Heart right ventricle (tissue), 16 donors: ENCODE measurements at regions not wholly inside any gene's neighbourhood (a gene's known extent, or its start where the extent isn't known, plus 50 kb on each side); places are given as distances from the start of the nearest gene placed in this dataset.
A peak's percentile ranks its signal among the peaks of the same experiment; 100 is the strongest.

Source experiments
- ATAC-seq, 8 donors: fragments of 200-7000 bp; cut with Tn5 transposase; one replicate each; pipeline ENCODE4 v1.9.1; 2020; ENCODE audit warnings: mild to moderate bottlenecking in 8 of 8, moderate library complexity in 8 of 8, moderate number of reproducible peaks in 1 of 8
- DNase-seq, 2 donors: peaks; one replicate each; pipeline ENCODE4 v3.0.0-alpha.2; 2020
- H3K27ac ChIP-seq, 10 donors: fragments of 200-600 bp; sonication (generic) in 2 of 10; one replicate each; pipeline versions ENCODE4 v1.5.0 to v1.8.0; 2020 to 2022; ENCODE audit warnings: mild to moderate bottlenecking in 3 of 10
- H3K27me3 ChIP-seq, 7 donors: fragments of 200-600 bp; one replicate each; pipeline ENCODE4 v1.8.0; 2021 to 2022; ENCODE audit warnings: mild to moderate bottlenecking in 2 of 7
- H3K36me3 ChIP-seq, 9 donors: fragments of 200-600 bp; sonication (generic) in 1 of 9; one replicate each; pipeline versions ENCODE4 v1.5.0 to v1.8.0; 2020 to 2022; ENCODE audit warnings: mild to moderate bottlenecking in 2 of 9
- H3K4me1 ChIP-seq, 9 donors: fragments of 200-600 bp; sonication (generic) in 1 of 9; one replicate each; pipeline versions ENCODE4 v1.5.0 to v1.8.0; 2020 to 2022; ENCODE audit warnings: mild to moderate bottlenecking in 4 of 9
- H3K4me3 ChIP-seq, 10 donors: fragments of 200-600 bp; sonication (generic) in 2 of 10; one replicate each; pipeline versions ENCODE4 v1.5.0 to v1.8.0; 2020 to 2022; ENCODE audit warnings: mild to moderate bottlenecking in 7 of 10, moderate library complexity in 2 of 10
- H3K9me3 ChIP-seq, 11 donors: fragments of 200-600 bp in 10 of 11; sonication (generic) in 2 of 11; one replicate each; pipeline versions ENCODE4 v1.5.0 to v1.8.0; 2013 to 2022; ENCODE audit warnings: mild to moderate bottlenecking in 2 of 11, control low read depth in 1 of 11, moderate library complexity in 1 of 11
- CTCF ChIP-seq, 9 donors: fragments of 200-600 bp; sonication (generic) in 2 of 9; IDR thresholded peaks; one replicate each; pipeline versions ENCODE4 v1.5.0 to v1.8.0; 2021 to 2022; ENCODE audit warnings: antibody characterized with exemption in 9 of 9, mild to moderate bottlenecking in 5 of 9, moderate library complexity in 1 of 9
- whole genome bisulfite sequencing, 2 donors: extraction: QIAGEN DNeasy Blood & Tissue Kit; methylation state at CpG; one replicate each; pipeline ENCODE4 v1.1.7; 2013; ENCODE audit warnings: inconsistent platforms in 1 of 2; 5-methylcytosine and 5-hydroxymethylcytosine counted together
- intact Hi-C, 10 donors: fragments of 100-400 bp; cut with DNase I; formaldehyde crosslinking; loops; one replicate each; pipeline versions ENCODE4 v1.11.1 to v1.14.2; 2022
- donor health status: Arrhythmogenic right ventricular cardiomyopathy.
- donor health status: ischemic (EF 13 %, LVEDD 7.1; RV severe dilation, severe dysfunction).
- donor health status: healthy with polysubstance abuse.
- donor health status: DM: no; HTN: yes; CAD: no.
- donor health status: DM: no; HTN: no; CAD: no.
- donor health status: ischemic (EF 25% LVEDD 6.9; RV normal size, moderate dysfunction).
- donor health status: ischemic (EF 25% LVEDD 5.7; RV mildly dilated, moderate dysfunction).
- donor health status: healthy.
- donor health status: DM: yes; HTN: yes; CAD: no.
- donor health status: Ischemic cardiomyopathy.
- donor health status: ischemic (EF 35%, LVEDD 5.7; RV mildly dilated, moderate dysfunction).
- donor health status: nonischemic (EF 11% LVEDD 7.7; RV severe dilation, severe dysfunction).
- donor health status: DM: yes; HTN: yes; CAD: no.
- donor health status: PGD.
- donor health status: ischemic (EF 29% LVEDD 5.4; RV normal size, mild dysfunction).
- donor health status: nonischemic (EF 23%, LVEDD 6.1; RV moderate dilation, normal function).

DNA sequence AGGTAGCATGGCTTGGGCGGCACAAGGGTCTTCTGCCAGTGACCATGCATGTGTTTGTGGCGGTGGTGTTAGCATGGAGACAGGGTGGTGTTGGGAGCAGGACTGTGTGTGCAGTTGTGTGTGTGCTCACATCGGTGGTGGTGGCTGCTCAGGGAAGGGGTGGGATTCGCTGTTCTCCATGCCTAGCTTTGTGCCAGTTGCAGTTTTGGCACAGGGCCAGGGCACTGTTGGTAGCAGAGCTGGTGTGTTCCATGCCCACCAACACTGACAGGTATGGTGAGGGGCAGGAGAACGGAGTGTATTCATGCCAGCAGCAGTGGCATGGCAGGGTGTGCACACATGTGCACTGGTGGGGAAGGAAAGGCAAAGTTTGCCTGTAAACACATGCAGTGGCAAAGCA, 77.3 kb upstream of the TEKT1 start:
- no peak overlapping the region for H3K27ac ChIP-seq
- H3K27me3 ChIP-seq, result peaks cover 0 to 4% (median 0%) of the 10 kb centered on the region in 7 donors
- intact Hi-C loops, result loop anchor here in 1 of 10 donors (10.0 kb wide), 1 partner anchor 226 kb away; no protein-coding TSS in a partner anchor
- no peaks in the 10 kb centered on the region for H3K36me3 ChIP-seq
- no peak overlapping the region for H3K4me3 ChIP-seq
- no peak for TF ChIP-seq CTCF (IDR thresholded peaks at IDR 0.05)
- no peak for ATAC-seq
- 90% methylated on average over 5 of the region's 5 CpGs for WGBS, 2 donors
- DNase-seq, result no peak
- H3K9me3 ChIP-seq, result peaks cover 0 to 4% (median 0%) of the 10 kb centered on the region in 11 donors
- peaks cover 0 to 16% (median 3%) of the 10 kb centered on the region in 9 donors for H3K4me1 ChIP-seq

DNA sequence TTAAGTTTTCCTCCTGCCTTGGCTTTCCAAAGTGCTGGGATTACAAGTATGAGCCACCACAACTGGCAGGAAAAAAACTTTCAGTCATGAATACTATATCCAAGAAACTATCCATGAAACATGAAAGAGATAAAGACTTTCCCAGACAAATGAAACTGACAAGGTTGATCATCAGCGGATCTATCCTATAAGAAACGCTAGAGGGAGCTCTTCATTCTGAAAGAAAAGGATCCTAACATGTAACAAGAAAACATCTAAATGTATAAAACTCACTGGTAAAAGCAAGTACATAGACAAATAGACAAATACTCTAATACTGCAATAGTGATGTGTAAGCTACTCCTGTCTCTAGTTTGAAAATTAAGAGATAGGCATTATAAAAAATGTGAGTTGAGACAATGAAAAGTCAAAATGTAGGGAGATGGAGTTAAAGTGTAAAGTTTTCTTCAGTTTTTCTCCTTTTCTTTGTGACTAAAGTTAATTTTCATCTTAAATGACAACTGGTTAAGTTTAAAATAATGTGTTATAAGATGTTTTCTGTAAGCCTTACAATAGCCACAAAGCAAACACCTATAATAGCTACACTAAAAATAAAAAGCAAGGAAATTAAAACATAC, 79.6 kb upstream of the TEKT1 start:
- no peak overlapping the region for H3K4me3 ChIP-seq
- peaks cover 0 to 4% (median 0%) of the 10 kb centered on the region in 11 donors for H3K9me3 ChIP-seq
- ATAC-seq (no peak), DNase-seq (no peak)
- H3K4me1 ChIP-seq, result peaks cover 0 to 22% (median 9%) of the 10 kb centered on the region in 9 donors
- H3K27me3 ChIP-seq, result peaks cover 0 to 12% (median 5%) of the 10 kb centered on the region in 7 donors
- intact Hi-C loops, result loop anchor here in 9 of 10 donors (5.0 to 10.0 kb wide), 6 partner anchors 91 to 264 kb away; partner anchors contain the start of genes BCL6B (in 6 of the 9) and ASGR1 (in 1 of the 9)
- no peaks in the 10 kb centered on the region for H3K36me3 ChIP-seq
- WGBS, 2 donors, result 7% methylated on average over 2 of the region's 2 CpGs
- H3K27ac ChIP-seq, result no peak overlapping the region
- TF ChIP-seq CTCF (IDR thresholded peaks at IDR 0.05), result peak; percentile 35 to 79 (median 66)

DNA sequence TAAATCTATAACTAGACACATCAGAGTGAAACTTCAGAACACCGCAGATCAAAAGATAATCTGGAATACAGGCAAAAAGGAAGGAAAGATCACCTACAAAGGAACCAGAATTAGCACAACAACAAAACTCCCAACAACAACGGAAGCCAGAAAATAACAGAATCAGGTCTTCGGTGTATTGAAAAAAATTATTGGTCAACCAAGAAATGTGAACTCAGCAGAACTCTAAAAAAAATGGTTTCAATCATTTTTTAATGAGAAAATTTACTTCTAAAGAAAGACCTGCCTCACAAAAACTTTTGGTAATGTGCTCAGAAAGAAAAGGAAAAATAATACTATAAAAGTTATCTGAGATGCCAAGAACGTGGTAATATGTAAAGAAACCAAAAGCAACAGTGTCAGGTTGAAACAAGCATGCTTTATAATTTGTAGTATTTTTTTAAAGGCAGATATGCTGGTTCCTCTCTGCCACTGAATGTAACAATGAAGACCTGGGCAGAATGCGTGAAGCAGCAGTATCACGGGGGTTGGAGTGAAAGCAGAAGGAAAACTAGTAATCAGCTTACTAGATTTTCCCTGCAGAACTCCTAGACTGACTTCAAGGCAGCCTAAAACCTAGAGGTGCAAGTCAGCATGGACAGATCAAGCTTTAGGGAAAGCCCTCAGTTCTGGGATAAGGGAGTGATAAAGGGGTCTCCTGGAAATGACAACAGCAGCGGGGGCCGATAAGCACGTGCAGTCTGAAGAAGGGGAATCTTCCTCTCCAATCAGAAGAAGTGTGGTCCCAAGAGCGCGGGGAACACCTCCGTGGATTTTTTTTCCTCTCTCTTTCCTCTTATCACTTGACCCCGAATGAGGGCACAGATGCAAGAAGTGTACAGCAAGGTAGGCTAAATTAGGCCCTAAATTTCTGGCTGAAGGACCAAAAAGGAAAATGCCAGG, 80.9 kb upstream of the TEKT1 start:
- no peak overlapping the region for H3K4me3 ChIP-seq
- no peak for DNase-seq
- no peaks in the 10 kb centered on the region for H3K36me3 ChIP-seq
- 59% methylated on average over 13 of the region's 13 CpGs for WGBS, 2 donors
- no peak for ATAC-seq
- no peak overlapping the region for H3K27ac ChIP-seq
- TF ChIP-seq CTCF (IDR thresholded peaks at IDR 0.05), result no peak
- H3K4me1 ChIP-seq, result peaks cover 0 to 22% (median 9%) of the 10 kb centered on the region in 9 donors
- intact Hi-C loops, result loop anchor here in 9 of 10 donors (2.0 to 10.0 kb wide), 7 partner anchors 90 to 262 kb away; partner anchors contain the start of genes BCL6B (in 6 of the 9) and ASGR1 (in 1 of the 9)
- H3K27me3 ChIP-seq, result peaks cover 0 to 12% (median 5%) of the 10 kb centered on the region in 7 donors
- H3K9me3 ChIP-seq, result peaks cover 0 to 4% (median 0%) of the 10 kb centered on the region in 11 donors
